ENCODE measurements at regions not wholly inside any gene's neighbourhood (a gene's known extent, or its start where the extent isn't known, plus 50 kb on each side); places are given as distances from the start of the nearest gene placed in this dataset.

DNA sequence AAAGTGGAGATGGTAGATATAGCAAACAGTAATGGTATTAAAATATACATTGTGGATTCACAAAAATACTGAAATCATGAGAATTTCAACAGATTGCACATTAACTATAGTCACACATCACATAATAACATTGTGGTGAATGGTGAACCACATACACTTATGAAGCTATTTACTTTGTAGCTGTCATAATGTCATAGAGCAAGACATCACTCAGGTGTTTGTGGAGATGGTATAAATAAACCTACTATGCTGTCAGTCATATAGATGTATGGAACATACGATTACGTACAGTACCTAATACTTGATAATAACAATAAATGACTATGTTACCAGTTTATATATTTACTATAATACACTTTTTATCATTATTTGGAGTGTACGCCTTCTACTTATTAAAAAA is 1416.0 kb upstream of the ALCAM start:
- Histone ChIP-seq H3K27me3 (ENCODE audit: control insufficient read depth in 3 of 3, insufficient read depth in 3 of 3, low read length in 2 of 3) (no peaks in the 10 kb centered on the region), H3K9ac (ENCODE audit: insufficient read depth in 1 of 2, low read length in 2 of 2) (no peak overlapping the region), H3K9me3 (ENCODE audit: control insufficient read depth in 4 of 4, insufficient read depth in 3 of 4, low read length in 3 of 4) (no peaks in the 10 kb centered on the region), H3K36me3 (ENCODE audit: control insufficient read depth in 4 of 4, insufficient read depth in 4 of 4, low read length in 4 of 4) (no peaks in the 10 kb centered on the region), H3K4me3 (no peak overlapping the region), H3K4me1 (ENCODE audit: control insufficient read depth in 5 of 5, insufficient read depth in 5 of 5, low read length in 5 of 5) (no peaks in the 10 kb centered on the region), H3K27ac (ENCODE audit: low read depth in 1 of 2, low read length in 1 of 2) (no peak overlapping the region)
- TF ChIP-seq, protein P1, sequence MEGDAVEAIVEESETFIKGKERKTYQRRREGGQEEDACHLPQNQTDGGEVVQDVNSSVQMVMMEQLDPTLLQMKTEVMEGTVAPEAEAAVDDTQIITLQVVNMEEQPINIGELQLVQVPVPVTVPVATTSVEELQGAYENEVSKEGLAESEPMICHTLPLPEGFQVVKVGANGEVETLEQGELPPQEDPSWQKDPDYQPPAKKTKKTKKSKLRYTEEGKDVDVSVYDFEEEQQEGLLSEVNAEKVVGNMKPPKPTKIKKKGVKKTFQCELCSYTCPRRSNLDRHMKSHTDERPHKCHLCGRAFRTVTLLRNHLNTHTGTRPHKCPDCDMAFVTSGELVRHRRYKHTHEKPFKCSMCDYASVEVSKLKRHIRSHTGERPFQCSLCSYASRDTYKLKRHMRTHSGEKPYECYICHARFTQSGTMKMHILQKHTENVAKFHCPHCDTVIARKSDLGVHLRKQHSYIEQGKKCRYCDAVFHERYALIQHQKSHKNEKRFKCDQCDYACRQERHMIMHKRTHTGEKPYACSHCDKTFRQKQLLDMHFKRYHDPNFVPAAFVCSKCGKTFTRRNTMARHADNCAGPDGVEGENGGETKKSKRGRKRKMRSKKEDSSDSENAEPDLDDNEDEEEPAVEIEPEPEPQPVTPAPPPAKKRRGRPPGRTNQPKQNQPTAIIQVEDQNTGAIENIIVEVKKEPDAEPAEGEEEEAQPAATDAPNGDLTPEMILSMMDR (IDR thresholded peaks at IDR 0.05; ENCODE audit: control extremely low read depth, extremely low read depth): no peak
- ATAC-seq (ENCODE audit: insufficient read depth, low FRiP score) (no peak), DNase-seq (no peak)
- 58 to 59% methylated on average over 3 of the region's 3 CpGs for WGBS, 2 donors

DNA sequence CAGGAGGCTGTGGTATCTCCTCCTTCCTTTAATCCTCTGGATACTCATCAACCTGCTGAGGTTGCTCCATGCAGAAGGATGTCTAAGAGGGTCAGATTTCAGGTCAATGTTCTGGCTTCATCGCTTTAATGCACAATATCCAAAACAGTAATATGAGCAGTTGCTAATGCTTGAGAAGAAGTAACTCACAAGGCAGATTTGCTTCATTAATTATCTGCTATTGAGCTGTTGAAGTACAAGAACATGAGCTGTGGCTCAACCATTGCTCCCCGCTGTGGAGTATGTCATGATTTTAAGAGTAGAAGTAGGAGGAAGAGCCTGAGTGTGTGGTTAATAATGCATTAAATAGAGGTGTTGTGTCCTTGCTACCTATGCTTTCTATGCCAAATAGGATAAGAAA is 1412.9 kb upstream of the ALCAM start:
- H3K9ac ChIP-seq (ENCODE audit: insufficient read depth in 1 of 2, low read length in 2 of 2): no peak overlapping the region
- H3K27me3 ChIP-seq (ENCODE audit: control insufficient read depth in 3 of 3, insufficient read depth in 3 of 3, low read length in 2 of 3): no peaks in the 10 kb centered on the region
- ATAC-seq (ENCODE audit: insufficient read depth, low FRiP score) (no peak), DNase-seq (no peak)
- H3K27ac ChIP-seq (ENCODE audit: low read depth in 1 of 2, low read length in 1 of 2): no peak overlapping the region
- 94 to 96% methylated on average over 2 of the region's 2 CpGs for WGBS, 2 donors
- H3K9me3 ChIP-seq (ENCODE audit: control insufficient read depth in 4 of 4, insufficient read depth in 3 of 4, low read length in 3 of 4): no peaks in the 10 kb centered on the region
- TF ChIP-seq, protein P1 (IDR thresholded peaks at IDR 0.05; ENCODE audit: control extremely low read depth, extremely low read depth): no peak
- no peaks in the 10 kb centered on the region for H3K36me3 ChIP-seq (ENCODE audit: control insufficient read depth in 4 of 4, insufficient read depth in 4 of 4, low read length in 4 of 4)
- no peaks in the 10 kb centered on the region for H3K4me1 ChIP-seq (ENCODE audit: control insufficient read depth in 5 of 5, insufficient read depth in 5 of 5, low read length in 5 of 5)
- H3K4me3 ChIP-seq: no peak overlapping the region

DNA sequence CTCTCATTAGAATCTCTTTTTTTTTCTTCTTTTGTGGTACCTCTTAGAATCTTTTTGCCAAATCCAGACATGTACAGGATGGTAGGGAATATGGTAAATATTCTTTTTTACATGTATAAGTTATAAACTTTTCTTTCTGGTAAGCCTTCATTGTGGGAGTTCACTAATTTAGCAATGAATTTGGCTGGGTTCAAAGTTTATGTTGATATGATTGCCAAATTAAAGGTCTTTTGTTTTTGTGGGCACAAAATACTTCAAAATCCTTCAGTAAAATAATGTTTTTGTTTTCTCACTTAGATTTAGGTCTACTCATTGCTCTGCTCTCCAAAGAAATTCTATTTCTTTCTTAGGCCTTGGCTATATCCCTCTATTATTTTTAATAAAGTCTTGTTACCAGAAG is 1405.9 kb upstream of the ALCAM start:
- no peaks in the 10 kb centered on the region for H3K36me3 ChIP-seq (ENCODE audit: control insufficient read depth in 4 of 4, insufficient read depth in 4 of 4, low read length in 4 of 4)
- H3K9me3 ChIP-seq (ENCODE audit: control insufficient read depth in 4 of 4, insufficient read depth in 3 of 4, low read length in 3 of 4): no peaks in the 10 kb centered on the region
- no peak for DNase-seq
- H3K27ac ChIP-seq (ENCODE audit: low read depth in 1 of 2, low read length in 1 of 2): no peak overlapping the region
- TF ChIP-seq, protein P1 (IDR thresholded peaks at IDR 0.05; ENCODE audit: control extremely low read depth, extremely low read depth): no peak
- no peaks in the 10 kb centered on the region for H3K27me3 ChIP-seq (ENCODE audit: control insufficient read depth in 3 of 3, insufficient read depth in 3 of 3, low read length in 2 of 3)
- no peak for ATAC-seq (ENCODE audit: insufficient read depth, low FRiP score)
- no peak overlapping the region for H3K9ac ChIP-seq (ENCODE audit: insufficient read depth in 1 of 2, low read length in 2 of 2)
- no peaks in the 10 kb centered on the region for H3K4me1 ChIP-seq (ENCODE audit: control insufficient read depth in 5 of 5, insufficient read depth in 5 of 5, low read length in 5 of 5)
- H3K4me3 ChIP-seq: no peak overlapping the region

DNA sequence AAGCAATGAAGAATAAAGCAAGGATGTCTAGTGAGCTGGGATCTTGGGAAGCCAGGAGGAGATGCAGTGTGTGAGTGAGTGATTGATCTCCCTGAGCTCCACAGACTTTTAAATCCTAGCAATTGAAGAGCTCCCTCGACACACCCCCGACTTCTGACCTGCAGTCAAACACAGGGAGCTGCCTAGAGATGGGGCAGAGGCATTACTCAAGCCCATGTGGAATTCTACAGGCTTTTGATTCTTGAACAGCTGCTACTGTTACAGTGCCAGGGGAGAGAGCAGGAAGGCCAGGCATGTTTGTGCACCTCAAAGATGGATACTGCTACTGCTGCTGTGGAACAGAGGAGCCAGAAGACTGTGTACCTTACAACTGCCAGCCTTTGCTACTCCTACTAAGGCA is 1403.1 kb upstream of the ALCAM start:
- Histone ChIP-seq H3K27me3 (ENCODE audit: control insufficient read depth in 3 of 3, insufficient read depth in 3 of 3, low read length in 2 of 3) (no peaks in the 10 kb centered on the region), H3K36me3 (ENCODE audit: control insufficient read depth in 4 of 4, insufficient read depth in 4 of 4, low read length in 4 of 4) (no peaks in the 10 kb centered on the region), H3K27ac (ENCODE audit: low read depth in 1 of 2, low read length in 1 of 2) (no peak overlapping the region), H3K4me1 (ENCODE audit: control insufficient read depth in 5 of 5, insufficient read depth in 5 of 5, low read length in 5 of 5) (no peaks in the 10 kb centered on the region), H3K9me3 (ENCODE audit: control insufficient read depth in 4 of 4, insufficient read depth in 3 of 4, low read length in 3 of 4) (no peaks in the 10 kb centered on the region), H3K4me3 (no peak overlapping the region), H3K9ac (ENCODE audit: insufficient read depth in 1 of 2, low read length in 2 of 2) (no peak overlapping the region)
- 55 to 61% methylated on average over 2 of the region's 2 CpGs for WGBS, 2 donors
- TF ChIP-seq, protein P1 (IDR thresholded peaks at IDR 0.05; ENCODE audit: control extremely low read depth, extremely low read depth): no peak
- DNase-seq (no peak), ATAC-seq (ENCODE audit: insufficient read depth, low FRiP score) (no peak)

Data from lung (tissue), 11 donors.